Neural crest cell (in vitro differentiated cells): ENCODE measurements at regions not wholly inside any gene's neighbourhood (a gene's known extent, or its start where the extent isn't known, plus 50 kb on each side); places are given as distances from the start of the nearest gene placed in this dataset.

Source experiments
- DNase-seq: peaks from one replicate; pipeline ENCODE4 v3.0.0; 2021; ENCODE audit warnings: low read depth, mixed read lengths, low spot score
- H3K27ac Mint-ChIP-seq: one replicate; pipeline ENCODE4 v1.8.0; 2021; ENCODE audit warnings: mild to moderate bottlenecking, mixed read lengths; ENCODE audit not compliant: unreplicated experiment
- H3K27me3 Mint-ChIP-seq: 2 replicates; pipeline ENCODE4 v1.8.0; 2021; ENCODE audit warnings: low read depth, mild to moderate bottlenecking, mixed read lengths
- H3K36me3 Mint-ChIP-seq: 2 replicates; pipeline ENCODE4 v1.8.0; 2021; ENCODE audit warnings: low read depth, mild to moderate bottlenecking, mixed read lengths
- H3K4me1 Mint-ChIP-seq: 2 replicates; pipeline ENCODE4 v1.8.0; 2021; ENCODE audit warnings: mixed read lengths
- H3K4me3 Mint-ChIP-seq: one replicate; pipeline ENCODE4 v1.8.0; 2021; ENCODE audit warnings: mild to moderate bottlenecking, mixed read lengths
- H3K9me3 Mint-ChIP-seq: 2 replicates; pipeline ENCODE4 v1.8.0; 2021; ENCODE audit warnings: mixed read lengths
- CTCF ChIP-seq: fragments of 200-600 bp; sonication (generic); conservative IDR thresholded peaks from 2 replicates; pipeline ENCODE4 v1.5.0; 2021; ENCODE audit warnings: antibody characterized with exemption, mild to moderate bottlenecking

GRCh38 chr6:93902517-93902916 is 483.2 kb upstream of the EPHA7 start:
- H3K4me1 Mint-ChIP-seq = no peaks in the 10 kb centered on the region
- no peak for DNase-seq
- no peak overlapping the region for H3K27ac Mint-ChIP-seq
- H3K36me3 Mint-ChIP-seq = peaks cover 5% of the 10 kb centered on the region
- peaks cover 13% of the 10 kb centered on the region for H3K9me3 Mint-ChIP-seq
- H3K27me3 Mint-ChIP-seq = no peaks in the 10 kb centered on the region
- no peak overlapping the region for H3K4me3 Mint-ChIP-seq
- TF ChIP-seq CTCF = no peak

GRCh38 chr6:93900142-93900541 is 480.8 kb upstream of the EPHA7 start:
- H3K9me3 Mint-ChIP-seq = no peaks in the 10 kb centered on the region
- H3K36me3 Mint-ChIP-seq = no peaks in the 10 kb centered on the region
- no peak for TF ChIP-seq CTCF
- H3K4me1 Mint-ChIP-seq = no peaks in the 10 kb centered on the region
- DNase-seq = no peak
- H3K4me3 Mint-ChIP-seq = no peak overlapping the region
- no peak overlapping the region for H3K27ac Mint-ChIP-seq
- H3K27me3 Mint-ChIP-seq = no peaks in the 10 kb centered on the region

- TF ChIP-seq CTCF = no peak
- DNase-seq = no peak
- H3K36me3 Mint-ChIP-seq = no peaks in the 10 kb centered on the region
- H3K27me3 Mint-ChIP-seq = no peaks in the 10 kb centered on the region
- no peak overlapping the region for H3K4me3 Mint-ChIP-seq
- H3K9me3 Mint-ChIP-seq = no peaks in the 10 kb centered on the region
- no peaks in the 10 kb centered on the region for H3K4me1 Mint-ChIP-seq
- H3K27ac Mint-ChIP-seq = no peak overlapping the region
Observed at GRCh38 chr6:93896081-93896480, 476.7 kb upstream of the EPHA7 start.

DNA sequence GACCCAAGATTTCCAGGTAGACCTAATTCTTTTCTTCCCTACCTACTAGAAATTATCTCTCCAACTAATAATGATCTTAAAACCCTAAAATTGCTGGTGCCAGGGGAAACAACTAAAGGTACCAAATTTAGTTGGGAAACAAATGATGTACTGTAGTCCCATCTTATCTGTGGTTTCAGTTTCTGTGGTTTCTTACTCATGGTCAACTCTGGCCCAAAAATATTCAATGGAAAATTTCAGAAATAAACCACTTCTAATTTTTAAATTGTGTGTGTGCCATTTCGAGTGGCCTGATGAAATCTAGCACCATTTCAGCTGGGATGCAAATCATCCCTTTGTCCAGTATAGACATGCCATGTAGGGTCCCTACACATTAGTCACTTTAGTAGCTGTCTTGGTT is 475.2 kb upstream of the EPHA7 start:
- H3K9me3 Mint-ChIP-seq = no peaks in the 10 kb centered on the region
- no peaks in the 10 kb centered on the region for H3K36me3 Mint-ChIP-seq
- H3K27ac Mint-ChIP-seq = no peak overlapping the region
- DNase-seq = no peak
- H3K27me3 Mint-ChIP-seq = no peaks in the 10 kb centered on the region
- H3K4me1 Mint-ChIP-seq = no peaks in the 10 kb centered on the region
- H3K4me3 Mint-ChIP-seq = no peak overlapping the region
- no peak for TF ChIP-seq CTCF

- no peak overlapping the region for H3K4me3 Mint-ChIP-seq
- H3K36me3 Mint-ChIP-seq = no peaks in the 10 kb centered on the region
- no peak for DNase-seq
- TF ChIP-seq CTCF = no peak
- H3K27me3 Mint-ChIP-seq = no peaks in the 10 kb centered on the region
- no peak overlapping the region for H3K27ac Mint-ChIP-seq
- no peaks in the 10 kb centered on the region for H3K4me1 Mint-ChIP-seq
- H3K9me3 Mint-ChIP-seq = no peaks in the 10 kb centered on the region
Observed at GRCh38 chr6:93889713-93890112, 470.4 kb upstream of the EPHA7 start.

DNA sequence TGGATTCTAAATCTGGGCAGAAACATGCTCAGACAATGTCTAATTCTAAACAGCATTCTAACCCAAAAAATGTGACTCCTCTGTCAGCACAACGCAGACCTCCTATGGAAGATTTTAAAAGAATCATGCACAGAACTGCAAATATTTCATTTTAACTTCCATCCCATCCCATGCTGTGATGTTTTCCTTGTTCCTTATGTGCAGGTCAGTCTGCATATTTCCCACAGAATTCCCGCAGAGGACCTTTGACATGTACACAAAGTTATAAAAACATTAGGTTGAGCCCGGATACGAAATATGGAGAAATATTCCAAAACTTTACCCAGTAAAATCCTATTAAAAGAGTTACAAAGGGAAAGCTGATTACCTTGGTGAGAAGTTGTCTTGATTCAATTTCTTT is 467.1 kb upstream of the EPHA7 start:
- Mint-ChIP-seq H3K9me3 (no peaks in the 10 kb centered on the region), H3K4me3 (no peak overlapping the region), H3K27me3 (no peaks in the 10 kb centered on the region), H3K36me3 (no peaks in the 10 kb centered on the region), H3K27ac (no peak overlapping the region), H3K4me1 (no peaks in the 10 kb centered on the region)
- no peak for DNase-seq
- TF ChIP-seq CTCF = no peak
